ENCODE measurements at regions not wholly inside any gene's neighbourhood (a gene's known extent, or its start where the extent isn't known, plus 50 kb on each side); places are given as distances from the start of the nearest gene placed in this dataset.
"Not testable (repeated sequence)": the region's sequence is repeated elsewhere in the genome, so short reads cannot be mapped to it uniquely, and the experiment has no call there.

GRCh38 chr2:191476901-191477300 lies 201.0 kb upstream of the NABP1 start:
- no peak for DNase-seq

DNA sequence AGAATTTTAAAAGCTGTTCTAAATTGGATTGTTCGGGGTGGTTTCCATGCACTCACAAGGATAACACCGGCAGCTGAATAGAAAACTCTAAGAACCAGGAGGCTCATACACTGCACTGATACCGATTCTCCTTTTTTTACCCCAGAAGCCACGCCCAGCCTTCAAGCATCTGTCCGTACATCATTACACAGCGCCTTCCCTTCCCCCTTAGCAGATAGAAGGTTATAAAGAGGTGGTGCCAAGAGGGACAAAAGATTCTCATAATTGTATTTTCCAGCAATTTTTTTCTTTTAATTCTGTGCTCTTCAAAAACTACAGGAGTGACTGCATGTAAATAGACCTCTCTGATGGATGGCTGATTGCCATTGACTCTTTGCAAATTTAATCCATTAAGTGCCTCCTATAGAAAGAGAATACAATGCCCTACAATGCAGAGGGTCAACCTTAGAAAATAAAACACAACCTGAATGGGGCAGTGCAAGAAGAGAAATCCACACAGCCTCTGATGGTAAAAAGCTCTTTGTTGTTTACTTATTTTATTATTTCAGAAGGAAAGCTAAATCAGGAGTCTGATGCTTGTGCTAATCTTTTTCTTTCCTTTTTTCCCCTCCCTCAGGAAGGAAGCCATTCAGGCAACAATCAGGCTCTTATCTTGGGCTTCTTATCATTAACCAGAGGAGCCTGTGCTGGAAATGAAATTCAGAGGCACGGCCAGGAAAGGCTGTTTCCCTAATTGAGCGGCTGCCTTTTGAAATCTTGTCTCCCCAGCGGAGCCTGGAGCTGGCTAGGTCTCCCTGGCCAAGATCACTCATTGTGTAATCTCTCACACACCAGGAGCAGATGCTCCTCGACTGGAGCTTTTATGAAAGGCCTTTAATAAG lies 198.9 kb upstream of the NABP1 start:
- DNase-seq = no peak

DNA sequence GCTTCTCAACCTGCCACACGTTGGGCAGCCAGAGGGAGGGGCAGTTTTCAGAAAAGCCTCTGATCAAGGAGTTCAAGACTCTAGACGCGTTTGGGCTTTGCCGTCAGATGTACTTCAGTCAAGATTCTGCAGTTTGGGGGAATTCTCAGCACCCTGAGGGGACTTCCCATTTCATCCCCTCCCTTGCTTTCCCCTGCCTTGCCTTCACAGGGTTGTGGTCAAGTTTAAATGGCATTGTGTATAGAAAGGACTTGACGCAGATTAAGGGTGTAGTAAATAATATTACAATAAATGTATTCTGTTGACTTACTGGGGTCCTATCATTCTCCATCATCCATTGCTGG lies 198.3 kb upstream of the NABP1 start:
- no peak for DNase-seq

DNA sequence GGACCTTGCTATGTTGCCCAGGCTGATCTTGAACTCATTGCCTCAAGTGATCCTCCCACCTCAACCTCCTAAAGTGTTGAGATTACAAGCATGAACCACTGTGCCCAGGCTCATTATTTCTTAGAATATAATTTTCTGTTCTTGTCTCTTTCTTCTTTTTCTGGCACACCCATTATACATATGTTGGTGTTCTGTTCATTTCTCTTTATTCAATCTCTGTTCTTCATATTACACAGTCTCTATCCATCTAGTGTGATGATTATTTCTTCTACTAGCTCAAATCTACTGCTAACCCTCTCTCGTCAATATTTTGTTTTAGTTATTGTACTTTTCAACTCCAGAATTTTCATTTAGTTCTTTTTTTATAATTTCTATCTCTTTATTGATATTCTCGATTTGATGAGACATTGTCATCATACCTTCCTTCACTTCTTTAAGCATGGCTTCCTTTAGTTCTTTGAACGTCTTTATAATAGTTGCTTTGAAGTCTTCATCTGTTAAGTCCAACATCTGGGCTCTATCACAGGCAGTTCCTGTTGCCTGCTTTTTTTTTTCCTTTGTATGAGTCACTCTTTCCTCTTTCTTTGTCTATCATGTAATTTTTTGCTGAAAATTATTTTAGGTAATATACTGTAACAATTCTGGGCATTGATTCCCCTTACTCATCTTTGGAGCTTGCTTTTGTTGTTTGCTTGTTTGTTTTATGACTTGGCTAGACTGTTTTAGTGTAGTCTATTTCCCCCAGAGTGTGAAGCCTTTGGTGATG lies 196.4 kb upstream of the NABP1 start:
- no peak for DNase-seq

DNA sequence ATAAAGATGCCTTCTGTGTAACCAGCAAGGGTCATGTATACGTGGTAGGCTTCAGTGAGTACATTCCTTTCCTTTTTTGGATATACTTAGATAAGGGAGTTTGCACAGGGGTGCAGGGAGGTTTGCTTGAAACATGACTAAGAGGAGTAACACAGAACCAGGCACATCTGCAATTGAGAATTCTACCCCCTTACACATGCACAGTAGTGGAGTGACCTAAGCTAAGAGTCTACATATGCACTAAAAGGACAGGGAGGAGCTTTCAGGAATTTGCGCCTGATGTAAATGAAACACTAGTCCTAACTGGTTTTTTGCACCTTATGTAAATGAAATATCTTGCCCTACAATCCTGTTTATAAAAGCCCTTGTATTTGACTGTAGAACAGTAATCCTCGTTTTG lies 194.8 kb upstream of the NABP1 start:
- no peak for DNase-seq

- DNase-seq = no peak
Observed at GRCh38 chr2:191486584-191487320, 191.2 kb upstream of the NABP1 start.

DNA sequence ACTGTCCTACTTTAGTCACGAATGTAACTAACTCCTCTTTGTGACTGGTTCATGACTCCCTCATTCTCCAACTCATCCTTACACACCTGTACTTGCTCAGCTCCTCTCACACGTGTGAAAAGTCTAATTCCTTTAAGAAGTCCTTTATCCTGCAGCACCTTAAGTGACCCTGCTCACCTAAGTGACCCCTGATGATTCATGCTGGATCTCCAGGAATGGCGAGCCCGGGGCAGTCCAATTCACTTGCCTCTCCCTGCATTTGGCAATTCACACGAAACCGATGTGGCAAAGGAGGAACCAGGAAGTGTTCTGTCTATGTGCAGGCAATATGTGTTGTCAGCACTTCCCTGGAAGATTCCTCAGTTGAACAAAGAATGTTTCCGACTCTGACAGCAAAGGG lies 189.8 kb upstream of the NABP1 start:
- no peak for DNase-seq

GRCh38 chr2:191489177-191489576 lies 188.8 kb upstream of the NABP1 start:
- no peak for DNase-seq

- DNase-seq = no peak
Observed at GRCh38 chr2:191496838-191497237, 181.1 kb upstream of the NABP1 start.

- DNase-seq = no peak
Observed at GRCh38 chr2:191497822-191498221, 180.1 kb upstream of the NABP1 start.

- DNase-seq = no peak
Observed at GRCh38 chr2:191499050-191499449, 178.9 kb upstream of the NABP1 start.

GRCh38 chr2:191499874-191500565 lies 177.9 kb upstream of the NABP1 start:
- peak; percentile 51 for DNase-seq

DNA sequence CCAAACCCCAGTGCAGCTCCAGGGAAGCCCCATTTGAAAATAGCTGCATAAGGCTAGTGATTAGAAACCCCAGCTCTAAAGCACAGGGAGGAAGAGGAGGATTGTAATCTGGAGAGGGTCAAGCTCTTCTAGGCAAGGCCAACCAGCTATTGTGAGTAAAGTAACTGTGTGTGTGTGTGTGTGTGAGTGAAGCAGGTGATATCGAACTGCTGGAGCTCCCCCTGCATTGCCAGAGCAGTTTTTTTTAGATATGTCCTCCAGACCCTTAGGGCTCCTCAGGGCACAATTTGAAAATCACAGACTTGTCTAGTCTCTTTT lies 177.4 kb upstream of the NABP1 start:
- DNase-seq = no peak

- DNase-seq = peak; percentile 45
Observed at GRCh38 chr2:191500884-191501560, 176.9 kb upstream of the NABP1 start.

DNA sequence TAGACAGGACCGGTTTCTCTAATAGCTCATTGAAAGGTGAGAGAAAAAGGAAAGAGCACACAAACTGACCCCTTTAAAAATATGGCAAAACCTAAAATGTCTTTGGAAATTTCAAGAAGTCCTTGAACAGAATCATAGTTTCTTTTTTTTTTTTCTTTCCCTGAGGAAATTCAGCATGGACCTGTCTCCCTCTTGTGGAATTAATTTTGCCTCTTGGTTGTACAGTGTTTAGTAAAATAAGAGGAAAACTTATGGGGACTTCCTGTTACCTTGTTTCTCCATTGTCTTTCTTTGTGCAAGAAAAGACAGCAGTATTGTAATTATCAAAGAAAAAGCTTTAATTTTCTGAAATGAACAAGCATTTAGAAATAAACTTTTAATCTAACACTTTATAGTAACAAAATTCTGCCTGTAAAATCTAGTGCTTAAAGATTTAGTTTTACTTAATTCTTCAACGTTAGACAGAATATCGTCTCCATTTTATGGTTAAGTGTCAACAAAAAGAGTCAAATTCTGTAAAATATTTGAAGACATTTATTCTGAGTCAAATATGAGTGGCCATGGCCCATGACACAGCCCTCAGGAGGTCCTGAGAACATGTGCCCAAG lies 176.3 kb upstream of the NABP1 start:
- DNase-seq = peak; percentile 57

- DNase-seq = no peak
Observed at GRCh38 chr2:191506515-191506914, 171.4 kb upstream of the NABP1 start.

GRCh38 chr2:191507252-191507853 lies 170.6 kb upstream of the NABP1 start:
- not testable (repeated sequence) for DNase-seq

- no peak for DNase-seq
Observed at GRCh38 chr2:191508738-191509137, 169.2 kb upstream of the NABP1 start.

DNA sequence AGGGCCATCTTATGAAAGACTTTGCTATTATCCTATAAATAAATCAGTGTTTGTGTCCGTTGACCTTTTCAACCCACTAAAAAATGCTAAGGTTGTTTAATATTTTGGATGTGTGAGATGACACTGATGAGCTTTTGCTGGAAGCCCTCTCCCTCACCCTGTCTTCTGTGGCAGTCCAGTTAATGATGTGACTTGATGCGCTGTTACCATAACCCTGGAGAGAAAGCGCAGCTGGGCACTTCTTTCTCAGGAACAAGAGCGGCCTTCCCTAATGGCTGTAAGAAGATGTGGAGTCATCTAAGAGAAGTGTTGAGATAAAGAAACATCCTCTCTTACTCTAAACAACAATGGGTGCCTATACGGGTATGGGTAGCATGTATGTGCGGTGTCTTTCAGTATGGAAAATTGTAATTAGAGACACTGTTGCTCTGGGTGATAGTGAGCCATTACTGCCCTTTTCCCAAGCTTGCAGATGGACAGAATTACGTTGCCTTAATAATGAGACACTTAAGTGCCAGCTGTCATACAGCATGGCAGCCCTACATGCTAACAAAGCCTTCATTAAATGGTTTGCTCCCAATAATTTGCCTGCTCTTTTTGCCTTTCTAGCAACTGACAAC lies 165.6 kb upstream of the NABP1 start:
- DNase-seq = no peak

DNA sequence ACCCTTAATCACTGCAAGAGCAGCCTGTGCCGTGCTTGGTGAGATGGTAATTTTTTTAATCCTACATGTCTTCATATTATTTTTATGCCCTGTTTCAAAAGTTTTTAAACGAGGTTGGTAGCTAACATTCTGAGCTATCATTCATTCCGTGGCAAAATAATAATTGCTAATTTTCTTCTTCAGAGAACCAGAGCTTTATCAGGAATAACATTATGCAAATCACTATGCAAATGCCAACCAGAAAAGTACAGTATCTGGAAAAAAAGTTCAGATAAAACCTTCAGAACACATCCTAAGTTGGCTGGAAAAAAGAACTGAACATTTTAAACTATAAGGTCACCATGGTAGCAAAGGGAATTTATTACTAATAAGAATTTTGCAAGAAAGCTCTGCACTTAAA lies 165.1 kb upstream of the NABP1 start:
- DNase-seq = no peak

All from muscle of arm (tissue), 1 donor.